NCI-H2171 treated with DMSO at 0.1 percent for 48 hours (cell line): ENCODE measurements at regions not wholly inside any gene's neighbourhood (a gene's known extent, or its start where the extent isn't known, plus 50 kb on each side); places are given as distances from the start of the nearest gene placed in this dataset.

Source experiments
- DNase-seq: peaks from one replicate; lab custom pipeline; 2025; lab: John Stamatoyannopoulos, UW

- DNase-seq = no peak
Measured at GRCh38 chr2:187136646-187137045, 287.7 kb upstream of the ZSWIM2 start.

- no peak for DNase-seq
Measured at GRCh38 chr2:187134306-187134705, 285.3 kb upstream of the ZSWIM2 start.

GRCh38 chr2:187129868-187130267 lies 280.9 kb upstream of the ZSWIM2 start:
- no peak for DNase-seq

GRCh38 chr2:187129306-187129705 lies 280.3 kb upstream of the ZSWIM2 start:
- no peak for DNase-seq

- DNase-seq = no peak
Measured at GRCh38 chr2:187126247-187127005, 277.5 kb upstream of the ZSWIM2 start.

- DNase-seq = no peak
Measured at GRCh38 chr2:187125318-187125717, 276.3 kb upstream of the ZSWIM2 start.

GRCh38 chr2:187124529-187124928 lies 275.6 kb upstream of the ZSWIM2 start:
- DNase-seq = no peak

GRCh38 chr2:187118331-187119099 lies 269.5 kb upstream of the ZSWIM2 start:
- DNase-seq = no peak

GRCh38 chr2:187117483-187117882 lies 268.5 kb upstream of the ZSWIM2 start:
- no peak for DNase-seq

GRCh38 chr2:187115627-187116026 lies 266.7 kb upstream of the ZSWIM2 start:
- DNase-seq = no peak

GRCh38 chr2:187107001-187107400 lies 258.0 kb upstream of the ZSWIM2 start:
- DNase-seq = no peak

GRCh38 chr2:187105218-187105617 lies 256.2 kb upstream of the ZSWIM2 start:
- no peak for DNase-seq

- DNase-seq = no peak
Measured at GRCh38 chr2:187102381-187102780, 253.4 kb upstream of the ZSWIM2 start.

GRCh38 chr2:187098154-187098553 lies 249.2 kb upstream of the ZSWIM2 start:
- DNase-seq = no peak

- no peak for DNase-seq
Measured at GRCh38 chr2:187093771-187094412, 244.9 kb upstream of the ZSWIM2 start.

GRCh38 chr2:187091664-187092063 lies 242.7 kb upstream of the ZSWIM2 start:
- no peak for DNase-seq

- DNase-seq = no peak
Measured at GRCh38 chr2:187084524-187084923, 235.6 kb upstream of the ZSWIM2 start.

- no peak for DNase-seq
Measured at GRCh38 chr2:187081461-187081860, 232.5 kb upstream of the ZSWIM2 start.

GRCh38 chr2:187079901-187080300 lies 230.9 kb upstream of the ZSWIM2 start:
- no peak for DNase-seq

GRCh38 chr2:187078297-187078696 lies 229.3 kb upstream of the ZSWIM2 start:
- no peak for DNase-seq

GRCh38 chr2:187075671-187076070 lies 226.7 kb upstream of the ZSWIM2 start:
- DNase-seq = no peak

GRCh38 chr2:187075199-187075635 lies 226.2 kb upstream of the ZSWIM2 start:
- no peak for DNase-seq

- no peak for DNase-seq
Measured at GRCh38 chr2:187058198-187058597, 209.2 kb upstream of the ZSWIM2 start.
